ENCODE measurements at regions not wholly inside any gene's neighbourhood (a gene's known extent, or its start where the extent isn't known, plus 50 kb on each side); places are given as distances from the start of the nearest gene placed in this dataset.

GRCh38 chr13:79808475-79808874 is 327.5 kb downstream of the NDFIP2 start:
- Mint-ChIP-seq H3K27ac (no peak overlapping the region), H3K4me3 (no peak overlapping the region), H3K36me3 (ENCODE audit: low read depth) (peaks cover 4% of the 10 kb centered on the region; the same call in 1 of the 2 replicates), H3K4me1 (ENCODE audit: low read depth) (peaks cover 32% of the 10 kb centered on the region), H3K9me3 (no peaks in the 10 kb centered on the region), H3K27me3 (ENCODE audit: insufficient read depth) (no peaks in the 10 kb centered on the region; the same call in 1 of the 2 replicates)
- no peak for TF ChIP-seq CTCF (IDR thresholded peaks at IDR 0.05)
- no peak for DNase-seq

- H3K9me3 Mint-ChIP-seq, result no peaks in the 10 kb centered on the region
- H3K27me3 Mint-ChIP-seq (ENCODE audit: insufficient read depth), result no peaks in the 10 kb centered on the region; the same call in 1 of the 2 replicates
- no peak for TF ChIP-seq CTCF (IDR thresholded peaks at IDR 0.05)
- DNase-seq, result no peak
- peaks cover 4% of the 10 kb centered on the region; the same call in 1 of the 2 replicates for H3K36me3 Mint-ChIP-seq (ENCODE audit: low read depth)
- no peak overlapping the region for H3K4me3 Mint-ChIP-seq
- H3K4me1 Mint-ChIP-seq (ENCODE audit: low read depth), result peaks cover 29% of the 10 kb centered on the region
- H3K27ac Mint-ChIP-seq, result no peak overlapping the region
Measured at GRCh38 chr13:79807554-79807953, 326.6 kb downstream of the NDFIP2 start.

GRCh38 chr13:79806821-79807220 is 325.9 kb downstream of the NDFIP2 start:
- Mint-ChIP-seq H3K4me3 (no peak overlapping the region), H3K27ac (no peak overlapping the region), H3K4me1 (ENCODE audit: low read depth) (peaks cover 22% of the 10 kb centered on the region), H3K36me3 (ENCODE audit: low read depth) (peaks cover 4% of the 10 kb centered on the region; the same call in 1 of the 2 replicates), H3K9me3 (no peaks in the 10 kb centered on the region), H3K27me3 (ENCODE audit: insufficient read depth) (no peaks in the 10 kb centered on the region; the same call in 1 of the 2 replicates)
- DNase-seq, result no peak
- no peak for TF ChIP-seq CTCF (IDR thresholded peaks at IDR 0.05)

- no peaks in the 10 kb centered on the region; the same call in 1 of the 2 replicates for H3K27me3 Mint-ChIP-seq (ENCODE audit: insufficient read depth)
- no peak for DNase-seq
- H3K4me1 Mint-ChIP-seq (ENCODE audit: low read depth), result peaks cover 7% of the 10 kb centered on the region
- no peak for TF ChIP-seq CTCF (IDR thresholded peaks at IDR 0.05)
- no peak overlapping the region for H3K4me3 Mint-ChIP-seq
- no peaks in the 10 kb centered on the region for H3K9me3 Mint-ChIP-seq
- H3K36me3 Mint-ChIP-seq (ENCODE audit: low read depth), result peaks cover 4% of the 10 kb centered on the region; the same call in 1 of the 2 replicates
- no peak overlapping the region for H3K27ac Mint-ChIP-seq
Measured at GRCh38 chr13:79805317-79805716, 324.4 kb downstream of the NDFIP2 start.

DNA sequence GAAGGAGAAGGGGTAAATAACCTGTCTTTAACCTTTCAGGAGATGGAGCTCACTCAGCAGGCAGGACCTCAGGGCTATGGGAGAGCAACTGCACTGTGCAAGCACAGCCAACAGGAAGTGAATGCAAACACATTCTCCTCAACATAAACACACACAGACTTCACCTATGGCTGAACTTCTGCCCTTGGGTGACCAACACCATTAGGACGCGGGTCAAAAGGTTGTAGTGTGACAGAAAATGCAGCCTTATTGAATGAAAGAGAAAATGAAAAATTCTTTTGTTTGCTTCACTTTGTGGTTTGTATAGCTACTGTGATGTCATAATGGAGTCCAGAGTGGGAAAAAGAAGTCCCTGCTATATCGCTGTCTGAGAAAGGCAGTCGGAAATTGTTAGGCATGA is 323.0 kb downstream of the NDFIP2 start:
- TF ChIP-seq CTCF (IDR thresholded peaks at IDR 0.05), result no peak
- Mint-ChIP-seq H3K4me3 (no peak overlapping the region), H3K36me3 (ENCODE audit: low read depth) (peaks cover 4% of the 10 kb centered on the region; the same call in 1 of the 2 replicates), H3K9me3 (no peaks in the 10 kb centered on the region), H3K27me3 (ENCODE audit: insufficient read depth) (no peaks in the 10 kb centered on the region; the same call in 1 of the 2 replicates), H3K27ac (no peak overlapping the region), H3K4me1 (ENCODE audit: low read depth) (peaks cover 8% of the 10 kb centered on the region)
- DNase-seq, result no peak

DNA sequence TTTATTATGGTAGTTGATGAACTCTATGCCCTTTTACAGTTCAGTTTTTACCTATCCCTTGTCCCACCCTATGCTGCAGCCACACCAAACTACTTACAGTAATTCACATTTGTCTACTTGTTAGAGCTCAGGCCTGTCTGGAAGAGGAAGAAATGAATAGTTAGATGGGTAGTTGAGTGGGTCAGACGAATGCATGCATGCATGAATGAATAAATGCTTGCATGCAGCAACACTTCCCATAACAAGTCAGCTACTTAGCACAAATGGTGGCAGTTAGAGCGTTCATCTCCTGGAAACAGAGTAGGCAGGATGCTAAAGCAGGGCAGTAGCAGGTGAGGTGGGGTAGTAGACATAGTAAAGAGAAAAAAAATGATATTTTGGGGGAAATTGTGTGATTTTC is 322.3 kb downstream of the NDFIP2 start:
- Mint-ChIP-seq H3K4me3 (no peak overlapping the region), H3K36me3 (ENCODE audit: low read depth) (no peaks in the 10 kb centered on the region), H3K9me3 (no peaks in the 10 kb centered on the region)

More for the DNA sequence above, 322.3 kb downstream of the NDFIP2 start:
- H3K27me3 Mint-ChIP-seq (ENCODE audit: insufficient read depth), result no peaks in the 10 kb centered on the region; the same call in 1 of the 2 replicates
- no peak for TF ChIP-seq CTCF (IDR thresholded peaks at IDR 0.05)
- DNase-seq, result no peak
- no peak overlapping the region for H3K27ac Mint-ChIP-seq
- H3K4me1 Mint-ChIP-seq (ENCODE audit: low read depth), result peaks cover 11% of the 10 kb centered on the region

All from HFFc6 (cell line).